Parathyroid adenoma (tissue), 2 donors: ENCODE measurements at regions not wholly inside any gene's neighbourhood (a gene's known extent, or its start where the extent isn't known, plus 50 kb on each side); places are given as distances from the start of the nearest gene placed in this dataset.

Experiments
- H2AFZ ChIP-seq: fragments of 300-600 bp; sonication (generic); one replicate; pipeline ENCODE4 v1.7.0; 2017; ENCODE audit warnings: antibody characterized with exemption, mild to moderate bottlenecking
- H3K27ac ChIP-seq: fragments of 300-600 bp; sonication (generic); one replicate; pipeline ENCODE4 v1.7.0; 2017
- H3K27me3 ChIP-seq: fragments of 300-600 bp; sonication (generic); one replicate; pipeline ENCODE4 v1.7.0; 2017; ENCODE audit warnings: low read length; ENCODE audit not compliant: control insufficient read depth, insufficient read depth
- H3K36me3 ChIP-seq: fragments of 300-600 bp; sonication (generic); one replicate; pipeline ENCODE4 v1.7.0; 2017; ENCODE audit warnings: low read length; ENCODE audit not compliant: control insufficient read depth, insufficient read depth
- H3K4me1 ChIP-seq: fragments of 300-600 bp; sonication (generic); one replicate; pipeline ENCODE4 v1.7.0; 2017; ENCODE audit warnings: control low read depth
- H3K4me2 ChIP-seq: fragments of 300-600 bp; sonication (generic); one replicate; pipeline ENCODE4 v1.7.0; 2017; ENCODE audit warnings: low read length
- H3K4me3 ChIP-seq: fragments of 300-600 bp; sonication (generic); one replicate; pipeline ENCODE4 v1.7.0; 2017; ENCODE audit warnings: low read depth, low read length
- H3K79me2 ChIP-seq: fragments of 300-600 bp; sonication (generic); one replicate; pipeline ENCODE4 v1.7.0; 2017; ENCODE audit warnings: control low read depth
- H3K9ac ChIP-seq: fragments of 300-600 bp; sonication (generic); one replicate; pipeline ENCODE4 v1.7.0; 2017; ENCODE audit warnings: mild to moderate bottlenecking
- H3K9me3 ChIP-seq: fragments of 300-600 bp; sonication (generic); one replicate; pipeline ENCODE4 v1.7.0; 2017; ENCODE audit warnings: low read length; ENCODE audit not compliant: control insufficient read depth
- TF ChIP-seq, protein P1 (sequence below): fragments of 300-600 bp; sonication (generic); IDR thresholded peaks from one replicate; pipeline ENCODE4 v1.7.0; 2017; ENCODE audit warnings: antibody characterized with exemption, mild to moderate bottlenecking
- donor health status: primary hyperparathyroidism.

DNA sequence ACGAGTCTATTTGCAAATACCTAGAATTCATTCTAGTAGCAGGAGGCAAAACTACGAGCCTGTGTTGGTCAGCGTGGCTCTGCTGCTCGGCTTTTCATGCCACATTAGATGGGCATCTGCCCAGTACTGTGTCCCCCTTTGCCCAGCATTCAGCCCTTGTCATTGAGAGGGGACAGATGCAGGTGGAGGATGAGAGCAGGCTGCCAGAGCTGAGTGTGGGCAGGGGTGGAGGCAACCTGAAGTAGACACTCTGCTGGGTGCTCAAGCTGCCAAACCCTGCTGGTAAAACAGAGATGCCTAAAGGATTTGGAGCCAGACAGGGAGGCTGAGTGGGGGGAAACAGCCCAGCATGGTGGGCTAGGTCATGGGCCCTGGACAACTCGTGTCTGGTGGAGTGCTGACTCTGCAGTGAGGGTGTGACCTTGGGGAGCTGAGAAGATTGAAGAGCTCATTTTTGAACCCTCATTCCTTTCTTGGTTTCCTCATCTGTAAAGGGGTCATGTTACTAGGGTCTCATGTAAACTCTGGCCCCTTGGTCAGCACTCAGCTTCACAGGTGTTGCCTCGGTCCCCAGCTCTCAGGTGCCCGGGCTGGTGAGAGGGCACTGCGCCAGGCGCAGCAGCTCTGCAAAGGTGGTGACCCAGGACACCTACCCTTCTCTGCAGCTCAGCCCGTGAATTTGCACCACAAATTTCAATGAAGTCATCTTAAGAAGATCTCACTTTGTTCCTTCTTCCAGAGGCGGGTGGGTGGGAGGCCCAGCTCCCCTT lies 64.2 kb upstream of the BHLHE23 start:
- H3K9me3 ChIP-seq = no peaks in the 10 kb centered on the region
- H3K27ac ChIP-seq = peak overlapping the region; percentile 16
- no peaks in the 10 kb centered on the region for H3K36me3 ChIP-seq
- TF ChIP-seq, protein P1, sequence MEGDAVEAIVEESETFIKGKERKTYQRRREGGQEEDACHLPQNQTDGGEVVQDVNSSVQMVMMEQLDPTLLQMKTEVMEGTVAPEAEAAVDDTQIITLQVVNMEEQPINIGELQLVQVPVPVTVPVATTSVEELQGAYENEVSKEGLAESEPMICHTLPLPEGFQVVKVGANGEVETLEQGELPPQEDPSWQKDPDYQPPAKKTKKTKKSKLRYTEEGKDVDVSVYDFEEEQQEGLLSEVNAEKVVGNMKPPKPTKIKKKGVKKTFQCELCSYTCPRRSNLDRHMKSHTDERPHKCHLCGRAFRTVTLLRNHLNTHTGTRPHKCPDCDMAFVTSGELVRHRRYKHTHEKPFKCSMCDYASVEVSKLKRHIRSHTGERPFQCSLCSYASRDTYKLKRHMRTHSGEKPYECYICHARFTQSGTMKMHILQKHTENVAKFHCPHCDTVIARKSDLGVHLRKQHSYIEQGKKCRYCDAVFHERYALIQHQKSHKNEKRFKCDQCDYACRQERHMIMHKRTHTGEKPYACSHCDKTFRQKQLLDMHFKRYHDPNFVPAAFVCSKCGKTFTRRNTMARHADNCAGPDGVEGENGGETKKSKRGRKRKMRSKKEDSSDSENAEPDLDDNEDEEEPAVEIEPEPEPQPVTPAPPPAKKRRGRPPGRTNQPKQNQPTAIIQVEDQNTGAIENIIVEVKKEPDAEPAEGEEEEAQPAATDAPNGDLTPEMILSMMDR = no peak
- no peaks in the 10 kb centered on the region for H3K79me2 ChIP-seq
- no peak overlapping the region for H2AFZ ChIP-seq
- peaks cover 12% of the 10 kb centered on the region for H3K27me3 ChIP-seq
- H3K4me3 ChIP-seq = no peak overlapping the region
- H3K4me1 ChIP-seq = peaks cover 13% of the 10 kb centered on the region
- H3K4me2 ChIP-seq = no peak overlapping the region
- no peak overlapping the region for H3K9ac ChIP-seq

DNA sequence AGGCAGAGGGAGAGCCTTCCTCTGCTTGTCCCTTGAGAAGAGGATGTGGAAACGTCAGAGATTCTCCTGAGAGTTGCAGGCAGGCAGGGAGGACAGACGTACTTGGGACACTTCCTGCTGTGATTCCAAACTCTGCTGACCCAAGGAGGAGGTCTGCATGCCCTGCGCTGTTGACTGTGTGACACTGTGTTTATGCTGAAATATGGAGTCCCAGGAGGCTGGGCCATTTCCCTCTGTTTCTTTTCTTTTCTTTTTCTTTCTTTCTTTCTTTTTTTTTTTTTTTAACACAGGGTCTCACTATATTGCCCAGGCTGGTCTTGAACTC lies 63.5 kb upstream of the BHLHE23 start:
- H3K4me1 ChIP-seq = peaks cover 13% of the 10 kb centered on the region
- H3K36me3 ChIP-seq = no peaks in the 10 kb centered on the region
- H3K9ac ChIP-seq = no peak overlapping the region
- TF ChIP-seq, protein P1 = no peak
- peaks cover 12% of the 10 kb centered on the region for H3K27me3 ChIP-seq
- no peak overlapping the region for H3K4me3 ChIP-seq
- H2AFZ ChIP-seq = no peak overlapping the region
- no peaks in the 10 kb centered on the region for H3K79me2 ChIP-seq
- no peak overlapping the region for H3K4me2 ChIP-seq
- H3K9me3 ChIP-seq = no peaks in the 10 kb centered on the region
- H3K27ac ChIP-seq = no peak overlapping the region

DNA sequence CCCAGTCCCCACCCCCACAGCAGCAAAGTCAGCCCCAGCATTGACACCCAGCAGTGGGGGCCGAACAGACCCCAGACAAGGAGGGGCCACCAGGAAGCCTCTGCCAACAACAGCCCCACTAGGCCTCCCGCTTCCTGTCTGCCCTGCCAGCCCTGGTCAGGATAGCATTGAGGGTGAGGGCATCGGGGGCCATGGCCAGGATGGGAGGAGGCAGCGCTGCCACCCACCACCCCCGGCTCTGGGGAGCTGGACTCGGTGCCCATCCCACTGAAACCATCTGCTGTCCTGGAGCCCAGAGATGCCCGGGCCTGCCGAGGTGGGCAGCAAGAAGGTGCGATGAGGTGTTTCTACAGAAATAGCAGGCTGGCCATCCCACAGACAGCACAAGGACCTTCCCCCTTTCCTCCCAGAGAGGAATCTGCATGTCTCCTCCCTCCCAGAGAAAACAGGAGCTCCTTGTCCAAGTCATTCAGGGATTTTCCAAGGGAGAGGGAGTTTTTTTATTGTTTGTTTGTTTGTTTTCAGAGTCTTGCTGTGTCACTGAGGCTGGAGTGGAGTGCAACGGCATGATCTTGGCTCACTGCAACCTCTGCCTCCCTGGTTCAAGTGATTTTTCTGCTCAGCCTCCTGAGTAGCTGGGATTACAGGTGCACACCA lies 62.1 kb upstream of the BHLHE23 start:
- Histone ChIP-seq H3K9me3 (no peaks in the 10 kb centered on the region), H3K4me3 (no peak overlapping the region), H3K79me2 (no peaks in the 10 kb centered on the region), H3K36me3 (no peaks in the 10 kb centered on the region), H3K27ac (no peak overlapping the region), H3K4me2 (no peak overlapping the region), H3K27me3 (peaks cover 12% of the 10 kb centered on the region), H3K9ac (no peak overlapping the region), H2AFZ (no peak overlapping the region), H3K4me1 (peaks cover 17% of the 10 kb centered on the region)
- TF ChIP-seq, protein P1 = no peak

DNA sequence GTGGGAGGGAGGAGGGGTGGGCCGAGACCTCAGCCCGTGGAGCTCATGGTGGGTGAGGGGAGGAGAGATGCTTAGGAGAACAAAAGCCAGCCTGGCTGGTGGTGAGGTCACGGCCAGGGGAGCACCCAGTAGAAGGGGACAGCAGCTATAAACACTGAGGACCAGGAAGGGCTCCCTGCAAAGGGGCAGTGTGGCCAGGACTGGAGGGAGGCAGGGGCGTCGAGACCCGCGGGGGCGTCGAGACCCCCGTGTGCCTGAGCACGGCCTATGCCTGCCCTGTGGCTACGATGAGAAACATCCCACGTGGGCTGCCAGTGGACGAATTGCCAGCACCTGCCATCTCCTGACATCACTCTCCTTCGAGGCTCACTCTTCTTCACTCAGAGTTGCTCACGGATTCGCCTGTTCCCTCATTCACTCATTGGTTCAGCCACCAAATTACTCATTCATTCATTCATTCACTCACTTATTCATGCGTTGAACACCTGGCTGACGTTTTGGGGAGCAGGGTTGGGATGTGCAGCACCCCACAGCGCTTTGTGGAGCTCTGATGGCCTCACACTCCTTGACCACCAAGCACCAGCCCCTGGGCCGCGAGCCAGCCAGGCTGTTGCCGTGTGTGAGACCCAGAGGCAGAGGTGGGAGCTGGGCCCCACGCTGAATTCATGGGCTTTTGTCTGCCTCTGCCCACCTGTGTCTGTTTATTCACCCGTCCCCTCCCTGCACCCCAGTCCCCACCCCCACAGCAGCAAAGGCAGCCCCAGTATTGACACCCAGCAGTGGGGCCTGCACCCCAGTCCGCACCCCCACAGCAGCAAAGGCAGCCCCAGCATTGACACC lies 61.2 kb upstream of the BHLHE23 start:
- Histone ChIP-seq H3K4me3 (no peak overlapping the region), H3K9me3 (no peaks in the 10 kb centered on the region), H3K4me2 (no peak overlapping the region), H3K79me2 (no peaks in the 10 kb centered on the region), H3K9ac (no peak overlapping the region), H3K27ac (no peak overlapping the region), H3K4me1 (peaks cover 17% of the 10 kb centered on the region), H3K27me3 (peaks cover 12% of the 10 kb centered on the region), H2AFZ (no peak overlapping the region), H3K36me3 (no peaks in the 10 kb centered on the region)
- TF ChIP-seq, protein P1 = no peak
